ENCODE measurements at regions not wholly inside any gene's neighbourhood (a gene's known extent, or its start where the extent isn't known, plus 50 kb on each side); places are given as distances from the start of the nearest gene placed in this dataset.

DNA sequence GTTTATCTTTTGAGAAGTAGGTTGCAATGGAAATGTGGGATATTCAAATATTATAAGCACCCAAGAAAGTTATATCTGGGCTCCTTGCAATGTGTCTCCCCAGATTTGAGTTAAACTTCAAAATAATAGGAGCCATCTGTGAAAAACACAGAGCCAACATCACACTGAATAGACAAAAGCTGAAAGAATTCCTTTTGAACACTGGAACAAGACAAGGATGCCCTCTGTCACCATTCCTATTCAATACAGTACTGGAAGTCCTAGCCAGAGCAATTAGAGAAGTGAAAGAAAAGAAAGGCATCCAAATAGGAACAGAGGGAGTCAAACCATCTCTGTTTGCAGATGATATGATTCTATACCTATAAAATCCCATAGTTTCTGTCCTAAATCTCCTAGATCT lies 114.3 kb upstream of the IL1RAPL1 start:
- Histone ChIP-seq H3K27ac (no peak overlapping the region), H3K9me3 (no peaks in the 10 kb centered on the region), H3K4me1 (no peaks in the 10 kb centered on the region), H3K4me2 (no peak overlapping the region), H3K4me3 (no peak overlapping the region)
- ChIA-PET POLR2A (no interaction called here), CTCF (no interaction called here)
- TF ChIP-seq BCL3 (IDR thresholded peaks at IDR 0.05) = no peak
- TF ChIP-seq KDM5A (IDR thresholded peaks at IDR 0.05) = no peak
- TF ChIP-seq JUNB (IDR thresholded peaks at IDR 0.05) = no peak
- no peak for TF ChIP-seq EP300 (IDR thresholded peaks at IDR 0.05)
- TF ChIP-seq EHMT2 (IDR thresholded peaks at IDR 0.05; ENCODE audit: low read depth) = no peak
- no peak for TF ChIP-seq MAFK (IDR thresholded peaks at IDR 0.05; ENCODE audit: partially characterized antibody)
- no peak for TF ChIP-seq CBX8 (IDR thresholded peaks at IDR 0.05)
- no peak for TF ChIP-seq E2F6 (IDR thresholded peaks at IDR 0.05; ENCODE audit: borderline replicate concordance, low read depth)
- no peak for TF ChIP-seq RAD21 (conservative IDR thresholded peaks at IDR 0.05 in 1 of 2, IDR thresholded peaks at IDR 0.05 in 1 of 2)
- TF ChIP-seq MAZ (IDR thresholded peaks at IDR 0.05; ENCODE audit: borderline replicate concordance, low read depth, low read length) = no peak
- TF ChIP-seq JUN (IDR thresholded peaks at IDR 0.05) = no peak
- TF ChIP-seq HOXA7 (CRISPR knock-in tag; IDR thresholded peaks at IDR 0.05) = no peak
- FAIRE-seq = no peak
- DNase-seq (ENCODE audit: low read depth in 1 of 2, low spot score in 1 of 2) = no peak
- ATAC-seq = no peak

DNA sequence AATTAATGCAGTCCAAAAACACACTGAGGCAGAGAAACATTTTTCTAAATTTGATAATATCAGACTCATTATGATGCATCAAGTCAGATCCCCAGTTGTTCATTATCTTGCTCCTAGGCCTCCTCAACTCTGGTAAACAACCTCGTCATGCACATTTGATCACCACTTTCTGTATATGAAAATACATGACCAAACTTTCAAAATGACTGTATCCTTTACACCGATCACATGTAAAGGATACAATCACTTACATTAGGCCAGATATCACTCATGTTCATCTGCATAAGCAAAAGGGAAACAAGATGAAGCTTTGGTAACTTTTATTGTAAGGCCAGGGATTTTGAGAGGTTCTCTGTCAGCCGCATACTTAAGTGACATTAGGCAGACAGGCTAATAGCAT lies 99.4 kb upstream of the IL1RAPL1 start:
- no peak for TF ChIP-seq ATOH8 (CRISPR knock-in tag; IDR thresholded peaks at IDR 0.05; ENCODE audit: low read depth)
- no peak for TF ChIP-seq ZFP36 (IDR thresholded peaks at IDR 0.05; ENCODE audit: borderline replicate concordance, partially characterized antibody)
- no peak for TF ChIP-seq EHMT2 (IDR thresholded peaks at IDR 0.05; ENCODE audit: low read depth)
- no peak for TF ChIP-seq CBX2 (IDR thresholded peaks at IDR 0.05; ENCODE audit: borderline replicate concordance, low read depth)
- TF ChIP-seq MYC (IDR thresholded peaks at IDR 0.05; ENCODE audit: borderline replicate concordance, low read length) = no peak
- TF ChIP-seq CEBPB (IDR thresholded peaks at IDR 0.05) = no peak
- no peak for TF ChIP-seq FOSL2 (IDR thresholded peaks at IDR 0.05)
- no peak for TF ChIP-seq FOSL2 (CRISPR knock-in tag; IDR thresholded peaks at IDR 0.05)
- no peak for TF ChIP-seq RFX5 (IDR thresholded peaks at IDR 0.05)
- no peak for TF ChIP-seq ZC3H11A (IDR thresholded peaks at IDR 0.05)
- TF ChIP-seq KDM5A (IDR thresholded peaks at IDR 0.05) = no peak
- TF ChIP-seq JUN (IDR thresholded peaks at IDR 0.05) = no peak
- TF ChIP-seq HOXB5 (CRISPR knock-in tag; IDR thresholded peaks at IDR 0.05) = no peak
- TF ChIP-seq PHF8 (IDR thresholded peaks at IDR 0.05; ENCODE audit: borderline replicate concordance, low read depth) = no peak
- DNase-seq (ENCODE audit: low read depth in 1 of 2, low spot score in 1 of 2) (no peak), FAIRE-seq (peak; percentile 46), ATAC-seq (no peak)
- ChIA-PET POLR2A (no interaction called here), CTCF (no interaction called here)
- H3K4me3 ChIP-seq = no peak overlapping the region
- WGBS (ENCODE audit: missing lambda C conversion rate) = 59% methylated on average over 3 of the region's 3 CpGs
- no peaks in the 10 kb centered on the region for H3K9me3 ChIP-seq
- no peak overlapping the region for H3K4me2 ChIP-seq
- H3K4me1 ChIP-seq = no peaks in the 10 kb centered on the region
- H3K27ac ChIP-seq = no peak overlapping the region

DNA sequence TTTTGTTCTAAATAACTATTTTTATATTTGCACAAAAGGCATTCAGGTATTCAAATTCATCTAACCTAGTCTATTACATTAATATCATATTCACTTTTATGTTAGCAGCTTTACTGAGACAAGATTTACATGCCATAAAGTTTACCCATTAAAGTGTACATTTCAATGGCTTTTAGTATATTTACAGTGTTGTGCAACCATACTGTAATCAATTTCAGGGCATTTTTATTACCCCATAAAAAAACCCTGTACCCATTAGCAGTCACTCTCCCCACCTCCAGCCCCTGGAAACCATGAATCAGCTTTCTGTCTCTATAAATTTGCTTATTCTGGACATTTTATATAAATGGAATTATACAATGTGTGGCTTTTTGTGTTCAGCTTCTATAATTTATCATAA lies 95.9 kb upstream of the IL1RAPL1 start:
- no peaks in the 10 kb centered on the region for H3K4me1 ChIP-seq
- no peak for ATAC-seq
- H3K4me2 ChIP-seq = no peak overlapping the region
- no peaks in the 10 kb centered on the region for H3K9me3 ChIP-seq
- H3K4me3 ChIP-seq = no peak overlapping the region
- ChIA-PET POLR2A (no interaction called here), CTCF (no interaction called here)
- FAIRE-seq = no peak
- no peak overlapping the region for H3K27ac ChIP-seq
- no peak for DNase-seq (ENCODE audit: low read depth in 1 of 2, low spot score in 1 of 2)
- TF ChIP-seq ZSCAN20 (CRISPR knock-in tag; IDR thresholded peaks at IDR 0.05) = no peak
- TF ChIP-seq USF2 (IDR thresholded peaks at IDR 0.05) = no peak
- no peak for TF ChIP-seq HDAC2 (IDR thresholded peaks at IDR 0.05)
- TF ChIP-seq FOXS1 (CRISPR knock-in tag; IDR thresholded peaks at IDR 0.05) = no peak
- TF ChIP-seq E2F6 (IDR thresholded peaks at IDR 0.05; ENCODE audit: borderline replicate concordance, low read depth) = no peak
- TF ChIP-seq GATA3 (IDR thresholded peaks at IDR 0.05; ENCODE audit: borderline replicate concordance) = no peak
- TF ChIP-seq SREBF2 (IDR thresholded peaks at IDR 0.05) = no peak
- no peak for TF ChIP-seq TP53 (CRISPR knock-in tag; IDR thresholded peaks at IDR 0.05)
- no peak for TF ChIP-seq ATOH8 (CRISPR knock-in tag; IDR thresholded peaks at IDR 0.05; ENCODE audit: low read depth)
- TF ChIP-seq RCOR1 (IDR thresholded peaks at IDR 0.05; ENCODE audit: low read depth, low read length) = no peak
- TF ChIP-seq HOXB13 (CRISPR knock-in tag; IDR thresholded peaks at IDR 0.05; ENCODE audit: low read depth) = no peak
- no peak for TF ChIP-seq KDM5A (IDR thresholded peaks at IDR 0.05)
- no peak for TF ChIP-seq EHF (CRISPR knock-in tag; IDR thresholded peaks at IDR 0.05)
- no peak for TF ChIP-seq HOXA7 (CRISPR knock-in tag; IDR thresholded peaks at IDR 0.05)

Data from A549 (cell line).